CD4-positive, alpha-beta memory T cell (primary cell): ENCODE measurements at regions not wholly inside any gene's neighbourhood (a gene's known extent, or its start where the extent isn't known, plus 50 kb on each side); places are given as distances from the start of the nearest gene placed in this dataset.

Source experiments
- CTCF ChIA-PET: fragments of 350-600 bp; sonication (Branson Sonifier 250); formaldehyde crosslinking; loops from one replicate; lab custom pipeline; 2021; ENCODE audit warnings: inconsistent platforms; ENCODE audit not compliant: partially characterized antibody; lab: Charles Lee
- POLR2A ChIA-PET: fragments of 350-600 bp; sonication (Branson Sonifier 250); formaldehyde crosslinking; loops from one replicate; lab custom pipeline; 2021; ENCODE audit not compliant: partially characterized antibody; lab: Charles Lee
- DNase-seq, 5 donors: peaks; one replicate each; pipeline versions ENCODE4 v3.0.0 to v3.0.0-alpha.2; 2020 to 2022; ENCODE audit warnings: mixed read lengths in 1 of 5
- H3K27ac ChIP-seq: one replicate; pipeline ENCODE4 v1.7.0; 2013; ENCODE audit warnings: low read depth, low read length
- H3K27me3 ChIP-seq: 2 replicates; pipeline ENCODE4 v1.7.0; 2013; ENCODE audit warnings: mild to moderate bottlenecking, low read length, moderate library complexity; ENCODE audit not compliant: insufficient read depth
- H3K36me3 ChIP-seq: 2 replicates; pipeline ENCODE4 v1.7.0; 2013; ENCODE audit warnings: mild to moderate bottlenecking, low read length, moderate library complexity; ENCODE audit not compliant: insufficient read depth
- H3K4me1 ChIP-seq: 2 replicates; pipeline ENCODE4 v1.7.0; 2013; ENCODE audit warnings: mild to moderate bottlenecking, low read length, moderate library complexity; ENCODE audit not compliant: insufficient read depth
- H3K4me3 ChIP-seq, 2 donors: one replicate each; pipeline ENCODE4 v1.7.0; 2013; ENCODE audit warnings: low read length in 2 of 2, mild to moderate bottlenecking in 1 of 2
- H3K9me3 ChIP-seq, 2 donors: one replicate each; pipeline ENCODE4 v1.7.0; 2013; ENCODE audit warnings: low read length in 2 of 2, control low read depth in 1 of 2; ENCODE audit not compliant: control insufficient read depth in 1 of 2
- H3K27ac Mint-ChIP-seq, 7 donors: one replicate each; pipeline ENCODE4 v1.8.0; 2020 to 2021; ENCODE audit warnings: mixed read lengths in 7 of 7, mild to moderate bottlenecking in 6 of 7, inconsistent platforms in 3 of 7, moderate library complexity in 3 of 7
- H3K27me3 Mint-ChIP-seq, 2 donors: one replicate each; pipeline ENCODE4 v1.8.0; 2020 to 2021; ENCODE audit warnings: mixed read lengths in 2 of 2
- H3K36me3 Mint-ChIP-seq, 2 donors: one replicate each; pipeline ENCODE4 v1.8.0; 2020 to 2021; ENCODE audit warnings: mixed read lengths in 2 of 2, inconsistent platforms in 1 of 2, mild to moderate bottlenecking in 1 of 2
- H3K4me1 Mint-ChIP-seq, 4 donors: one replicate each; pipeline ENCODE4 v1.8.0; 2020 to 2021; ENCODE audit warnings: mixed read lengths in 4 of 4, mild to moderate bottlenecking in 1 of 4
- H3K4me3 Mint-ChIP-seq, 8 donors: one replicate each; pipeline ENCODE4 v1.8.0; 2020 to 2021; ENCODE audit warnings: mixed read lengths in 8 of 8, mild to moderate bottlenecking in 7 of 8, moderate library complexity in 6 of 8, inconsistent platforms in 3 of 8
- H3K9me3 Mint-ChIP-seq, 8 donors: one replicate each; pipeline ENCODE4 v1.8.0; 2020 to 2021; ENCODE audit warnings: mixed read lengths in 8 of 8, mild to moderate bottlenecking in 5 of 8, inconsistent platforms in 3 of 8, moderate library complexity in 1 of 8
- intact Hi-C: fragments of 100-400 bp; cut with micrococcal nuclease; formaldehyde crosslinking; loops from one replicate; pipeline ENCODE4 v1.15.1; 2023

- H3K4me3 Mint-ChIP-seq = no peak overlapping the region
- no peaks in the 10 kb centered on the region for H3K36me3 Mint-ChIP-seq
- ChIA-PET POLR2A (no interaction called here), CTCF (no interaction called here)
- intact Hi-C loops = no loop called here
- Histone ChIP-seq H3K4me1 (no peaks in the 10 kb centered on the region), H3K4me3 (no peak overlapping the region), H3K36me3 (no peaks in the 10 kb centered on the region), H3K27me3 (no peaks in the 10 kb centered on the region), H3K27ac (no peak overlapping the region), H3K9me3 (no peaks in the 10 kb centered on the region)
- peaks cover 0 to 30% (median 11%) of the 10 kb centered on the region in 8 donors for H3K9me3 Mint-ChIP-seq
- no peaks in the 10 kb centered on the region for H3K4me1 Mint-ChIP-seq
- no peaks in the 10 kb centered on the region for H3K27me3 Mint-ChIP-seq
- no peak for DNase-seq
- H3K27ac Mint-ChIP-seq = no peak overlapping the region
Observed at GRCh38 chr14:26334288-26334687, 263.5 kb downstream of the NOVA1 start.

- H3K36me3 Mint-ChIP-seq = no peaks in the 10 kb centered on the region
- intact Hi-C loops = no loop called here
- H3K27ac ChIP-seq = no peak overlapping the region
- no peaks in the 10 kb centered on the region for H3K27me3 Mint-ChIP-seq
- H3K4me1 ChIP-seq = no peaks in the 10 kb centered on the region
- no peak for DNase-seq
- H3K27me3 ChIP-seq = no peaks in the 10 kb centered on the region
- peaks cover 0 to 24% (median 8%) of the 10 kb centered on the region in 8 donors for H3K9me3 Mint-ChIP-seq
- CTCF ChIA-PET = no interaction called here
- no peaks in the 10 kb centered on the region for H3K4me1 Mint-ChIP-seq
- H3K36me3 ChIP-seq = no peaks in the 10 kb centered on the region
- no peak overlapping the region for H3K4me3 ChIP-seq
- POLR2A ChIA-PET = no interaction called here
- no peaks in the 10 kb centered on the region for H3K9me3 ChIP-seq
- no peak overlapping the region for H3K4me3 Mint-ChIP-seq
- H3K27ac Mint-ChIP-seq = no peak overlapping the region
Observed at GRCh38 chr14:26332966-26333365, 264.9 kb downstream of the NOVA1 start.

GRCh38 chr14:26330982-26331381 is 266.9 kb downstream of the NOVA1 start:
- ChIA-PET CTCF (no interaction called here), POLR2A (no interaction called here)
- H3K27me3 ChIP-seq = no peaks in the 10 kb centered on the region
- H3K4me3 ChIP-seq = no peak overlapping the region
- no peak for DNase-seq
- Mint-ChIP-seq H3K4me3 (no peak overlapping the region), H3K27me3 (no peaks in the 10 kb centered on the region), H3K36me3 (no peaks in the 10 kb centered on the region), H3K27ac (no peak overlapping the region), H3K9me3 (peaks cover 0 to 27% (median 9%) of the 10 kb centered on the region in 8 donors), H3K4me1 (no peaks in the 10 kb centered on the region)
- no peaks in the 10 kb centered on the region for H3K36me3 ChIP-seq
- no peak overlapping the region for H3K27ac ChIP-seq
- no peaks in the 10 kb centered on the region for H3K9me3 ChIP-seq
- H3K4me1 ChIP-seq = no peaks in the 10 kb centered on the region
- intact Hi-C loops = no loop called here

- no peak overlapping the region for H3K4me3 Mint-ChIP-seq
- no peak for DNase-seq
- POLR2A ChIA-PET = no interaction called here
Observed at GRCh38 chr14:26328791-26329190, 269.0 kb downstream of the NOVA1 start.

GRCh38 chr14:26323869-26324268 is 274.0 kb downstream of the NOVA1 start:
- ChIA-PET POLR2A (no interaction called here), CTCF (no interaction called here)
- no peaks in the 10 kb centered on the region for H3K36me3 Mint-ChIP-seq
- no peak overlapping the region for H3K27ac ChIP-seq
- no peak overlapping the region for H3K4me3 ChIP-seq
- H3K4me1 ChIP-seq = no peaks in the 10 kb centered on the region
- peaks cover 4 to 35% (median 16%) of the 10 kb centered on the region in 8 donors for H3K9me3 Mint-ChIP-seq
- no peak for DNase-seq
- H3K4me3 Mint-ChIP-seq = no peak overlapping the region
- H3K36me3 ChIP-seq = no peaks in the 10 kb centered on the region
- H3K27ac Mint-ChIP-seq = no peak overlapping the region
- intact Hi-C loops = no loop called here
- no peaks in the 10 kb centered on the region for H3K27me3 ChIP-seq
- H3K27me3 Mint-ChIP-seq = no peaks in the 10 kb centered on the region
- no peaks in the 10 kb centered on the region for H3K4me1 Mint-ChIP-seq
- no peaks in the 10 kb centered on the region for H3K9me3 ChIP-seq

More at GRCh38 chr14:26328791-26329190, 269.0 kb downstream of the NOVA1 start:
- Histone ChIP-seq H3K27me3 (no peaks in the 10 kb centered on the region), H3K27ac (no peak overlapping the region), H3K9me3 (no peaks in the 10 kb centered on the region), H3K36me3 (no peaks in the 10 kb centered on the region), H3K4me3 (no peak overlapping the region), H3K4me1 (no peaks in the 10 kb centered on the region)
- H3K27ac Mint-ChIP-seq = no peak overlapping the region
- intact Hi-C loops = no loop called here
- peaks cover 2 to 38% (median 11%) of the 10 kb centered on the region in 8 donors for H3K9me3 Mint-ChIP-seq
- H3K27me3 Mint-ChIP-seq = no peaks in the 10 kb centered on the region
- no peaks in the 10 kb centered on the region for H3K4me1 Mint-ChIP-seq
- CTCF ChIA-PET = no interaction called here
- no peaks in the 10 kb centered on the region for H3K36me3 Mint-ChIP-seq

- ChIA-PET POLR2A (no interaction called here), CTCF (no interaction called here)
- H3K4me3 Mint-ChIP-seq = no peak overlapping the region
- no peak overlapping the region for H3K27ac ChIP-seq
- H3K36me3 Mint-ChIP-seq = no peaks in the 10 kb centered on the region
- H3K27ac Mint-ChIP-seq = no peak overlapping the region
- no peak overlapping the region for H3K4me3 ChIP-seq
- H3K9me3 ChIP-seq = no peaks in the 10 kb centered on the region
- no peak for DNase-seq
- no peaks in the 10 kb centered on the region for H3K4me1 Mint-ChIP-seq
- H3K27me3 Mint-ChIP-seq = no peaks in the 10 kb centered on the region
- H3K9me3 Mint-ChIP-seq = peaks cover 4 to 43% (median 16%) of the 10 kb centered on the region in 8 donors
- intact Hi-C loops = no loop called here
- no peaks in the 10 kb centered on the region for H3K27me3 ChIP-seq
- H3K4me1 ChIP-seq = no peaks in the 10 kb centered on the region
- H3K36me3 ChIP-seq = no peaks in the 10 kb centered on the region
Observed at GRCh38 chr14:26320886-26321285, 276.9 kb downstream of the NOVA1 start.

GRCh38 chr14:26319139-26319864 is 278.5 kb downstream of the NOVA1 start:
- H3K4me3 Mint-ChIP-seq = no peak overlapping the region
- H3K4me1 Mint-ChIP-seq = no peaks in the 10 kb centered on the region
- intact Hi-C loops = no loop called here
- H3K27ac ChIP-seq = no peak overlapping the region
- H3K27ac Mint-ChIP-seq = no peak overlapping the region
- H3K36me3 ChIP-seq = no peaks in the 10 kb centered on the region
- H3K27me3 ChIP-seq = no peaks in the 10 kb centered on the region
- POLR2A ChIA-PET = no interaction called here
- no peaks in the 10 kb centered on the region for H3K27me3 Mint-ChIP-seq
- H3K9me3 Mint-ChIP-seq = peaks cover 7 to 32% (median 15%) of the 10 kb centered on the region in 8 donors
- CTCF ChIA-PET = no interaction called here
- no peaks in the 10 kb centered on the region for H3K36me3 Mint-ChIP-seq
- no peaks in the 10 kb centered on the region for H3K4me1 ChIP-seq
- H3K4me3 ChIP-seq = no peak overlapping the region
- H3K9me3 ChIP-seq = no peaks in the 10 kb centered on the region
- no peak for DNase-seq
